Activated T-cell treated with anti-CD3 and anti-CD28 coated beads for 1 hour (primary cell): ENCODE measurements at regions not wholly inside any gene's neighbourhood (a gene's known extent, or its start where the extent isn't known, plus 50 kb on each side); places are given as distances from the start of the nearest gene placed in this dataset.
"Not testable (repeated sequence)": the region's sequence is repeated elsewhere in the genome, so short reads cannot be mapped to it uniquely, and the experiment has no call there.

Experiments used
- DNase-seq: peaks from one replicate; pipeline ENCODE4 v3.0.0-alpha.2; 2020; ENCODE audit warnings: low read depth

DNA sequence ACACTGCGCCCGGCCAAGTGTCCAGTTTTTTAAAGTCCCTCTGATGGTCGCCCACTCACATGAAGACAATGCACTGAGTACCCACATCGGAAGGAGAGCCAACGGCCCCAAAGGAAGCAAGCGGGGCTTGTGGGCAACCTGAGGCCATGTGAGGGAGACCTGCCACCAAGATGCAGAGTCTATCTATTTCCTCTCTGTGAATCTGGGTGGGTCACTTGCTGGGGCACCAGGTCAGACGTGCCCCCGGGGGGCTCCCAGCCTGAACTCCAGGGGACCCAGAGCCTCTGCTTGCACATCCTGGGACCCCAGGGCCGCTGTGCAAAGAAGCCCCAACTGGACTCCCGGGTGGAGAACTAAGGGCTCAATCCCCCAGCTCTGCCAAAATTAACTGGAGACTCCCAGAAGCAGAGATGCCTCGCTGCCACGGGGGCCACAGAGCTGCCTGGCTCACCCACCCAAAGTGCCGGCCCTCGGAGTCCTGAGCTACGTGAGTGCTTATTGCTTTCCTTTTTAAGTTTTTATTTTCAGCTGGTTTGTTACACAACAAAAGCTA lies 106.4 kb downstream of the BRD1 start:
- no peak for DNase-seq

DNA sequence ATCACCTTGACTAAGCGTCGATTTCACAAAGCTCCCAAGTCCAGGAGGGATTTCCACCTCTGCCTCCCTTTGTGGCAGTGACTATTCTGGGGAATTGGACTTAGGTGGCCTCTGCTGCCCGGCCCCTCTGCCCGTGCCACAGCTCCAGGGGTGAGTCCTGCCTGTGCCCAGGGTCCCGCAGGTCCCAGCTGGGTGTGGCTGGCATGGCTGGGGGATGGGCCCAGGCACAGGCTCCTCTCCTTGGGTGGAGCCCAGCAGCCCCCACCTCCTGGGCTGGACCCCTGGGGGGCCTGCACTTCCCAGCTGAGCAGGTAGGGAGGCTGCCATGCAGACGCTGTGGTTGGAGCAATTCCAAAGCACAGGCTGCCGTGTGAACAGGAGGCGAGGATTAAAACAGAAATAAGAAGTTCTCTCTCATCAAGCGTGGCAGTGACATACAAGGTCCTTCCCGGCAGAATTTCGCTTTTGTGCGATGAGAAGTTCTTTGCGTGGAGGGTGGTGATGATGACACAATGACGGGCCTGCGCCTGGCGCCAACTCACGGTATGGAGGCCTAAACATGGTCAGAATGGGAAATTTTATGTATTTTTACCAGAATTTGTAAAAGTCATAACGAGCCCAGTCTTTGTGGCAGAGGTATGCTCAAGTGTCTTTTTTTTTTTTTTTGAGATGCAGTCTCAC lies 107.3 kb downstream of the BRD1 start:
- no peak for DNase-seq

- DNase-seq = no peak
Observed at GRCh38 chr22:49719046-49719445, 108.6 kb downstream of the BRD1 start.

DNA sequence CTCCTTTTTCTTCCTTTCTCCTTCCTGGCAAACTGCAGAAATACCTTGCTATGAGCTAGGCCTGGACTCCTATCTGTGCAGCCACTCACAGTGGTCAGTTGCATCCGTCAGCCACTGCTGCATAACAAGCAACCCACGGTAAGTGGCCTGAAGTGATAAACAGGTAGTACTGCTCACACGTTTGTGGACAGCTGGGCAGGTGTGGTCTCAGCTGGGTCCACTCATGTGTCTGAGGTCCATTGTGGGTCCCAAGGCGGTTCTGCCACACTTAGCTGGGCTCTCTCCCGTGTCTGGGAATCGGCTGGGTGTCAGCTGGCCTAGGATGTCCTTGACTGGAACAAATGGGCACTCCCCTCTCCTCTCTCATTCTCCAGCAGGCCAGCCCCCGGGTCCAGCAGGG lies 109.3 kb downstream of the BRD1 start:
- no peak for DNase-seq

- DNase-seq = no peak
Observed at GRCh38 chr22:49717322-49717919, 110.3 kb downstream of the BRD1 start.

GRCh38 chr22:49716441-49716840 lies 111.2 kb downstream of the BRD1 start:
- no peak for DNase-seq

- no peak for DNase-seq
Observed at GRCh38 chr22:49715450-49715849, 112.2 kb downstream of the BRD1 start.

DNA sequence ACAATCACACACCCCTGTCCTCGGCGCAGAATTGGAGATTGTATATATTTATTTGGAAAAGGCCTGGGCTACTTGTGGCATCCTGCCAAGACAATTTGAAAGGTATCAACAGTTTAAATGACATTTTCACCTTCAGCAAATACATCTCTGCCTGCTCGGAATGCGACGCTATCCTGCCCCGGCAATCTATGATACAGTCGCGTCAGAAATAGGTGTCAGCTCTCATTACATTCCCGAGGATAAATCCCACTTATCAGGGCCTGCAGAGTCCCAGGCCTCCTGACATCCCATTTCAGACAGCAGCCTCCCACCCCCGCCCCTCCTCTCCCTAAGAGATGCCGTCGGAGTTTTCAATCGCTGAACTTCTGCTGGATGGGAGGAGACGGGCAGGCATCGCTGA lies 114.7 kb downstream of the BRD1 start:
- DNase-seq = no peak

GRCh38 chr22:49712195-49712791 lies 115.4 kb downstream of the BRD1 start:
- DNase-seq = no peak

GRCh38 chr22:49710746-49711145 lies 116.9 kb downstream of the BRD1 start:
- no peak for DNase-seq

DNA sequence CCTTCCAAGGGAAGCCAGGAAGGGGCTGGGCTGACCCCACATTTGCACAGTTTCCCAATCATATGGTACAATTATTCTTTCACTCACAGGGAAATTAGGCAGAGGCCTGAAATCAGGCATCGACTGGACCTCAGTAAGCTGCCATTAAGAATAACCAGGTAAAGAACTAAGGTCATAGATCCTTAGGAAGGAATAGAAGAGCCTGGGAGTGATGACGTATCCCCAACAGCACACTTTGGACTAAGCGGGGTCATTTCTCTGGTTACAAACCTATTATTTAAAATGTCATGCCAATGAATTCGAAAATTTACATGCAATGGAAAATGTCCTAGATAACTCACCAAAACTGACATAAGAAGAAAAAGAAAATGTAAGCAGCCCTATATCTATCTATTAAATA lies 118.2 kb downstream of the BRD1 start:
- no peak for DNase-seq

DNA sequence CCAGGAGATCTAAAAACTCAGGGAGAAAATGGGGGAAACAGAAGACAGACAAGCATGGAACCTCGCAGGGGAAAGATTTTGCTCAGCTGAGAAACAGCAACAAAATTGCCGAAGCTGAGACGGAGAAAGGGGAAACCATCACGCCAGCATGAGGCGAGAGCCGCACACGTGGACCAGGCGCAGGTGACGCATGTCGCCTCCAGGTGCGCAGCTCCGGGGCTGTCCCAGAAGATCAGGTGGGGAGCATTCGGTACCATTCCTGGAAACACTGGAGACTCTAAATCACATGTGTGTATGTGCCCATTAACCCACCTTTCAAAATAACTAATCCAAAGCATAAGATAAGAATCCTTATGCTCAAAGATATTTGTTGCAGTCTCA lies 121.7 kb downstream of the BRD1 start:
- no peak for DNase-seq

GRCh38 chr22:49705216-49705971 lies 122.3 kb downstream of the BRD1 start:
- DNase-seq = no peak

DNA sequence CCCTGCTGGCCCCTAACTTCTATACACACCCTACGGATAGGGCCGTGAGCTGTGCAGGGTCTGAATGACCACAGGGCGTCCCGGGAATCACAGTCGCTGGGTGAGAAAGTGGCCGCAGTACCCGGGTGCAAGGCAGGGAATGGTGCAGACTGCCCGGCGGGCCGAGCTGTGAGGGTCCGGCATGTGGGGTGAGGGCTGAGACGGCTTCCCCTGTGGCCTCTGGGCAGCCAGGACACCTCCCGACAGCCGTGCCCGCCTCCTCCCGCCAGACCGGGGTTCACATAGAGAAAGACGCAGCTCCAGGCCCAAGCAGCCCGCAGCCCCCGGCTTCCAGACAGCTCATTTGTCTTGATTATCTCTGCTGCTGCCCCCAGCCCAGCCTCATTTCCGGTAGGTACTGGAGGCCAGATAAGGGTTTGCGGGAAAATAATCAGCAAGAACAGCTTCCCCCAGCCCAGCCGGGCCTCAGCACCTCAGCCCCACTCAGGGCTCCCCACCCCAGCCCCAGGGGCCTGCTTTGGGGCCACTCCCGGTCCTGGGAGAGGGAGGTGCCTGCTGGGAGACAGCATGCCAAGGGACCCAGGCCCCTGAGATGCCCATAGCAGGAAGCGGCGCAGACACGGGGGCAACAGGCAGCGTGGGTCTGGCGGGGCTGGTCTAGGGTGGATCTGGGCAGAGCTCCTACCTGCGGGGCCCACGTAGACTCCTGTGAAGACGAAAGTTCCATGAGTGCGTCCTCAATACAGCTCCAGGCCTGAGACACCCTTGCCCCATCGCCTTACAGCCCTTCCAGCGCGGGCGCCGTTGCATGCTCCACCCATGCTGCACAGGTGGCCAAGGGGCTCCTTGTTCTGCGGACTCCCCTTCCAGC lies 123.1 kb downstream of the BRD1 start:
- DNase-seq = no peak

- no peak for DNase-seq
Observed at GRCh38 chr22:49703990-49704344, 123.7 kb downstream of the BRD1 start.

DNA sequence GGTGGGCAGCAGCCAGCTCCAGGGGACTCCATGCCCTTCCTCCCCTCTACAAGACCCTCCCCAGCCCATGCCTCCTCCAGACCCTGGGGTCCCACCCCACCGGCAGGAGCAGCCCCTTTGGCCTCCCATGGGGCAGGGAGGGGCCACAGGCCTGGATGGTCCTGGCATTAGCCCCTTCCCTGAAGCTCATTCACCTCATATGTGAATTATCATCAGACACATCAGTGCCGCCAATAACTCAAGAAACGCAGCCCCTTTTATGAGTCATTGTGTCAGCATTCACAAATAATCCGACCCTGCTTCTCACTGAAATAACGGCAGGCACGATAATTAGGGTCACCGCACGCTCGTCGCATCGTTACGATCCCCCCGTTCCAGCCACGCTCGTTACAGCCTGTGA lies 124.2 kb downstream of the BRD1 start:
- no peak for DNase-seq

- DNase-seq = no peak
Observed at GRCh38 chr22:49702068-49702397, 125.6 kb downstream of the BRD1 start.

DNA sequence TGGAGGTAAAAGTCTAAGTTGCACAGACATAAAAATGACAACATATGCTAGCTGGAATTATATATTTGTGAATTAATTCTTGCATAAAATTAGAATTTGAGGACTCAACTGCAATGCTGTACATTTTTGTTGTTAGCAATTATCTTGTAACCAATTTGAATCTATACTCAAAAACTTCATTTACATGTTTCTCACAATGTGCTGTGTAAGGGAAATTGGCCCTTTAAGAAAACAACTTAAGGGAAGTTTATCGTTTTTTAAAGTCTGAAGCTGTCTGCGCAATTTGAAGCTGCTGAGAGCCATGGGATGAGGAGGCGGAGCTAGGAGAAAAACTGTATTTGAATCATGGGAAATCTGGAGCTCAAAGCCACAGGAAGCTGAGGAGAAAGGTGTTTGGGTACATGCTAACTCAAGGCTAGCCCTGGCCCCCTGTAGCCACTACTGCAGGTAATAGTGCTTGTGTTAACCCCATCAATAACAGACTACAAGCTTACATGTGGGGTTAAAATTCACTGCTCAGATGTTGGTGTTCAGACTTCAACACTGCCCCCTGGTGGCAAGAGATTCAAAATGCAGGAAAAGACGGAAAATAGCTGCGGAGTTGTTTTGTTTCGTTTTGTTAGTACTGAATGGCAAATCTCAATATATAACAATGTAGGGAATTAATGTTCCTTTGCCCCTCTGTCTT lies 126.1 kb downstream of the BRD1 start:
- DNase-seq = no peak

- no peak for DNase-seq
Observed at GRCh38 chr22:49699928-49700498, 127.7 kb downstream of the BRD1 start.

DNA sequence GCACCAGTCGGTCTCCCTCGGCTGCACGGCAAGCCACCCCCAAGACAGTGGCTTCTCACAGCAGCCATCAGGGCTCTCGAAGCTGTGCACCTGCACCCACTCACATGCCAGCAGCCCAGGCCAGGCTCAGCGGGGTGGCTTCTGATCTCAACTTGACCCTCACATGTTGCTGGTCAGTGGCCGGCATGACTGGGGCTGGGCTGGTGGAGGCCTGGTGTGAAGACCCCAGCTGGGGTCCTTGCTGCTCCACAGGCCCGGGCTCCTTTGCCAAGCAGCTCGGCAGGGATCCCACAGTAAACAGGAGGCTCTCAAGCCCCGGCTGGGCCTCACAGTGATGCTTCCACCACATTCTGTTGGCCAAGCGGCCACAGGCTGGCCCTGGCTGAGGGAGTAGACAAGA lies 128.2 kb downstream of the BRD1 start:
- DNase-seq = no peak

DNA sequence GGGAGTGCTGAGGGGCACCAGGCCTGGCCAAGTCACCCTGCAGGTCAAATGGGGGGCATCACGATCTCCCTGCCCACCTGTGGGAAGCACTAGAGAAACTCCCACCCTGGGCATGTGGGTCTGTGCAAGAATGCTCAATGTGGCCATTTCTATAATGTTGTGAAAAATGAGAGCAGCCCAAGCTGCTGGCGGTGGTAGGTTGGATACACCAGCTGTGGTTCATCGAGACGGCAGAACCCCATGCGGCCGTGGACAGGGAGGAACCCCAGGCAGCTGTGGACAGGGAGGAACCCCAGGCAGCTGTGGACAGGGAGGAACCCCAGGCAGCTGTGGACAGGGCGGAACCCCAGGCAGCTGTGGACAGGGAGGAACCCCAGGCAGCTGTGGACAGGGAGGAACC lies 129.1 kb downstream of the BRD1 start:
- not testable (repeated sequence) for DNase-seq
